K562 (cell line): ENCODE measurements at regions not wholly inside any gene's neighbourhood (a gene's known extent, or its start where the extent isn't known, plus 50 kb on each side); places are given as distances from the start of the nearest gene placed in this dataset.
A peak's percentile ranks its signal among the peaks of the same experiment; 100 is the strongest.
"Not testable (repeated sequence)": the region's sequence is repeated elsewhere in the genome, so short reads cannot be mapped to it uniquely, and the experiment has no call there.

Experiments used
- ATAC-seq: fragments of 200-7000 bp; cut with Tn5 transposase; 3 replicates; pipeline ENCODE4 v1.9.1; 2020; ENCODE audit warnings: moderate library complexity
- BruUV-seq: library from RNA; stranded (reverse); fragments of 400-500 nt; replicated peaks from 2 replicates; lab custom pipeline; 2021; lab: Mats Ljungman, UMichigan
- CTCF ChIA-PET: fragments of 300-600 bp; formaldehyde crosslinking; extraction: SDS; loops from one replicate; lab custom pipeline; 2021; ENCODE audit warnings: low intra/inter-chr PET ratio; lab: Yijun Ruan, JAX
- POLR2A ChIA-PET: fragments of 300-600, 350-650 bp; sonication (Branson Sonifier 250); formaldehyde crosslinking; extraction: SDS; loops from one replicate; lab custom pipeline; 2021; ENCODE audit warnings: antibody characterized with exemption, inconsistent platforms; lab: Yijun Ruan, JAX
- DNase-seq, 4 experiments: peaks; one replicate each; pipeline versions ENCODE4 v3.0.0 to v3.0.0-alpha.2; 2011 to 2018; ENCODE audit warnings: low spot score in 3 of 4, mixed read lengths in 3 of 4; ENCODE audit errors: extremely low read depth in 1 of 4
- FAIRE-seq: peaks from 2 replicates; lab custom pipeline; 2011; peaks lifted over from hg19 to GRCh38; lab: Jason Lieb, UNC
- H2AFZ ChIP-seq: 2 replicates; pipeline ENCODE4 v1.6.0; 2011; ENCODE audit warnings: low read depth, low read length, control low read depth, inconsistent platforms
- H3K27ac ChIP-seq: fragments of 200-600 bp; 3 replicates; pipeline ENCODE4 v1.8.0; 2011; ENCODE audit warnings: low read depth, mild to moderate bottlenecking, control low read depth, inconsistent platforms, low read length, moderate library complexity, mixed read lengths; ENCODE audit errors: extremely low read depth
- H3K27me3 ChIP-seq, 2 experiments: fragments of 300-600 bp in 1 of 2; 2 replicates in 1 of 2; 3 replicates in 1 of 2; pipeline versions ENCODE4 v1.6.0 to v1.8.0; 2011; ENCODE audit warnings: inconsistent platforms in 2 of 2, low read length in 2 of 2, mild to moderate bottlenecking in 1 of 2, mixed read lengths in 1 of 2, moderate library complexity in 1 of 2; ENCODE audit not compliant: control insufficient read depth in 2 of 2, insufficient read depth in 2 of 2
- H3K36me3 ChIP-seq: fragments of 300-600 bp; 3 replicates; pipeline ENCODE4 v1.8.0; 2011; ENCODE audit warnings: mild to moderate bottlenecking, low read length, inconsistent platforms; ENCODE audit not compliant: control insufficient read depth, insufficient read depth
- H3K4me1 ChIP-seq, 2 experiments: fragments of 200-600 bp in 1 of 2; replicated peaks in 1 of 2; 2 replicates in 1 of 2; 3 replicates in 1 of 2; pipeline versions ENCODE4 v1.5.1 to v1.8.0; 2011; ENCODE audit warnings: inconsistent platforms in 2 of 2, low read length in 2 of 2, mild to moderate bottlenecking in 1 of 2, mixed read lengths in 1 of 2, moderate library complexity in 1 of 2; ENCODE audit not compliant: control insufficient read depth in 2 of 2, insufficient read depth in 2 of 2
- H3K4me2 ChIP-seq: 2 replicates; pipeline ENCODE4 v1.6.1; 2011; ENCODE audit warnings: low read length, control low read depth, inconsistent platforms, mixed read lengths; ENCODE audit not compliant: insufficient read depth
- H3K4me3 ChIP-seq: fragments of 200-600 bp; sonication (generic), shearing (Covaris generic); 2 replicates; pipeline ENCODE4 v1.5.1; 2016; ENCODE audit warnings: control low read depth, inconsistent platforms
- H3K79me2 ChIP-seq: fragments of 200-600 bp; 3 replicates; pipeline ENCODE4 v1.8.0; 2011; ENCODE audit warnings: low read length, inconsistent platforms; ENCODE audit not compliant: control insufficient read depth, insufficient read depth
- H3K9ac ChIP-seq, 2 experiments: 2 replicates each; pipeline versions ENCODE4 v1.6.0 to v1.6.1; 2011; ENCODE audit warnings: low read depth in 2 of 2, low read length in 2 of 2, control low read depth in 1 of 2, inconsistent platforms in 1 of 2, mild to moderate bottlenecking in 1 of 2, mixed read lengths in 1 of 2; ENCODE audit not compliant: insufficient read depth in 1 of 2
- H3K9me1 ChIP-seq: one replicate; pipeline ENCODE4 v1.6.0; 2011; ENCODE audit warnings: inconsistent platforms, mild to moderate bottlenecking, low read length, moderate library complexity; ENCODE audit not compliant: control insufficient read depth, insufficient read depth
- H3K9me3 ChIP-seq: replicated peaks from 2 replicates; pipeline ENCODE4 v1.5.1; 2011; ENCODE audit warnings: low read depth, low read length, inconsistent platforms; ENCODE audit not compliant: control insufficient read depth, insufficient read depth
- H4K20me1 ChIP-seq: replicated peaks from 2 replicates; pipeline ENCODE4 v1.6.1; 2011; ENCODE audit warnings: low read length, inconsistent platforms, mixed read lengths; ENCODE audit not compliant: control insufficient read depth, insufficient read depth
- ARID1B ChIP-seq: fragments of 450-650 bp; IDR thresholded peaks from 2 replicates; pipeline ENCODE4 v1.6.1; 2016; ENCODE audit warnings: antibody characterized with exemption, mild to moderate bottlenecking, inconsistent platforms
- ATF3 ChIP-seq, 2 experiments: fragments of 450-650 bp in 1 of 2; sonication (generic) in 1 of 2; formaldehyde crosslinking in 1 of 2; IDR thresholded peaks in 1 of 2; conservative IDR thresholded peaks in 1 of 2; 2 replicates each; pipeline versions ENCODE4 v1.6.1 to v1.8.1; 2016 to 2023; ENCODE audit warnings: mild to moderate bottlenecking in 2 of 2, moderate library complexity in 2 of 2, inconsistent platforms in 1 of 2, missing genetic modification reagents in 1 of 2
- CBFA2T2 ChIP-seq: fragments of 450-650 bp; conservative IDR thresholded peaks from 2 replicates; pipeline ENCODE4 v1.6.1; 2017; ENCODE audit warnings: mild to moderate bottlenecking
- CBFA2T3 ChIP-seq: fragments of 450-650 bp; IDR thresholded peaks from 2 replicates; pipeline ENCODE4 v1.6.1; 2017
- MEIS2 ChIP-seq: fragments of 450-650 bp; IDR thresholded peaks from 2 replicates; pipeline ENCODE4 v1.6.1; 2014; ENCODE audit warnings: mild to moderate bottlenecking; ENCODE audit not compliant: partially characterized antibody
- NCOR1 ChIP-seq: fragments of 450-650 bp; IDR thresholded peaks from 2 replicates; pipeline ENCODE4 v1.6.1; 2016; ENCODE audit warnings: mild to moderate bottlenecking, moderate library complexity
- TAL1 ChIP-seq: fragments of 450-650 bp; IDR thresholded peaks from 2 replicates; pipeline ENCODE4 v1.6.1; 2016; ENCODE audit warnings: mild to moderate bottlenecking
- TRIM24 ChIP-seq, 2 experiments: fragments of 450-650 bp; IDR thresholded peaks; 2 replicates each; pipeline ENCODE4 v1.6.1; 2016
- WGBS: fragments of 100-300 bp; shearing (Covaris generic); methylation state at CpG from one replicate; pipeline ENCODE4 v1.1.6; 2016; ENCODE audit warnings: low coverage, mixed read lengths; ENCODE audit not compliant: insufficient coverage; ENCODE audit errors: missing lambda C conversion rate; 5-methylcytosine and 5-hydroxymethylcytosine counted together
- in situ Hi-C: fragments of 300-500 bp; cut with MboI; formaldehyde crosslinking; loops from 4 replicates; pipeline ENCODE4 v1.15.0; 2018; ENCODE audit warnings: inconsistent platforms, mixed read lengths
- intact Hi-C: fragments of 100-400 bp; cut with micrococcal nuclease; formaldehyde crosslinking; loops from 2 replicates; pipeline ENCODE4 v1.14.2; 2022

DNA sequence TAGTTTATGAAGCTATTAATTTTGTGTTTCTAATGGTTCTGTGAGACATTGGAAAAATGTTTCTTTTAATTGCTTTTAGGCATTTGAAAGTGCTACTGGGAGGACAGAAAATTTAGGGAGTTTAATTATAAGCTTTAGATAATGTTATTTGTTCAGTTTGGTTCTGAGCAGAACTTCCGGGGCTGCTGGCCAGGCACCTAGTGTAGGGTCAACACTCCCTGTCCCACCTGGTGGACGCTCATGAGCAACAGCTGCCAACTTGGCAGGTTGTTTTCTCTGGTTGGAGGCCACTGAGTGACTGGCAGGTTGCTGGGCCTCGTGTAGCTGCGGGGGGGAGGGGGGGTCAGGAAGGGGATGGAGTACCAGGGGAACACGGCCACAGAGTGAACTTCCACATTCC is 250.2 kb downstream of the RTP5 start:
- H3K9me1 ChIP-seq, H3K9ac ChIP-seq, POLR2A ChIA-PET, intact Hi-C loops, H3K27me3 ChIP-seq, BruUV-seq, ATAC-seq, H3K27ac ChIP-seq, FAIRE-seq, H4K20me1 ChIP-seq, H3K36me3 ChIP-seq, H3K4me2 ChIP-seq, H3K4me3 ChIP-seq, H3K4me1 ChIP-seq, H3K79me2 ChIP-seq, in situ Hi-C loops, DNase-seq, CTCF ChIA-PET, H3K9me3 ChIP-seq, H2AFZ ChIP-seq: not testable (repeated sequence)
- 86% methylated on average over 2 of the region's 5 CpGs for WGBS

DNA sequence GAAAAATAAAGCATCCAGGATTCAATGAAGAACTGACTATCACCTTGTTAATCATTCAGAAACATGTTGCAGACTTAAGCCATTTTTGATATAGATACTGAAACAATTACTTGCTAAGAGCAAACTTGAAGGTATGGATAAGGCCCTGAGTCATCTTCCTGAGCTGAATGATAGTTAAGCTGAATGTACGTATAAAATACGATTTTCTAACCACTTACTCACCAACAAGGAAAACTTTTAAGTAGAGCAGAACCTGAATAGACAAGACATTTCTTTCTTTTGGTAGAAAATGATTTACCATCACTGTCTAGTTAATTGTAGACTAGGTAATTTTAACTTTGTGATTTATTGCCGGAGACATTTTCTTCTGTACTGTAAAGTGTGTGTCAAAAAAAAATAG is 261.2 kb downstream of the RTP5 start:
- ATAC-seq; in situ Hi-C loops; H2AFZ ChIP-seq; H3K4me1 ChIP-seq; H3K9me1 ChIP-seq; intact Hi-C loops; H3K4me2 ChIP-seq; FAIRE-seq; H3K79me2 ChIP-seq; DNase-seq; POLR2A ChIA-PET; BruUV-seq; H3K36me3 ChIP-seq; H4K20me1 ChIP-seq; H3K27me3 ChIP-seq; CTCF ChIA-PET; H3K27ac ChIP-seq; H3K4me3 ChIP-seq; H3K9ac ChIP-seq; H3K9me3 ChIP-seq; TF ChIP-seq ATF3 (CRISPR knock-in tag; conservative IDR thresholded peaks at IDR 0.05): not testable (repeated sequence)
- TF ChIP-seq MEIS2 (peak; percentile 43), CBFA2T3 (peak; percentile 76), TRIM24 (IDR thresholded peaks at IDR 0.05) (peak; percentile 17 to 18; a peak in 2 of 4 replicates), NCOR1 (peak; percentile 32; the same call in 1 of the 2 replicates), ARID1B (peak; percentile 58), CBFA2T2 (peak; percentile 63), TAL1 (peak; percentile 55; the same call in 1 of the 2 replicates), ATF3 (IDR thresholded peaks at IDR 0.05) (peak; percentile 15; the same call in 1 of the 2 replicates)
- 5% methylated on average over 2 of the region's 3 CpGs for WGBS
